ENCODE measurements at regions not wholly inside any gene's neighbourhood (a gene's known extent, or its start where the extent isn't known, plus 50 kb on each side); places are given as distances from the start of the nearest gene placed in this dataset.

DNA sequence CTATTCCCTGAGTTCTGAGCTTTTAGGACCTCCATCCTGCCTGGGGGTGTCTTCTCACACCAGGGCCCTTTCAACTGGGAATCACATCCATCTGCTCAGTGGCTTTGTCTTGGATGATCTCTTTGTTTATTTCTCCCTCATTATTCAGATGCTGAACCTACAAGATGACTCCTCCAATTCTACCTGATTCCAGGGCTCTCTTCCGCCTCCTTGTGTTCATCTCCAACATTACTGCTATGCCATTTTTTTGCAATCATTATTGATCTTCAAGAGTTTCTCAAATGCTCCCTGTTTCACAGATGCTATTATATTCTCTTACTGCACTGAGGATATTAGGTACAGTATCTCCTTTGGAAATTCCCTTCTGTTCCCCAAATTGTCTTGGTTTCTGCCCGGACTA is 307.7 kb downstream of the SHANK2 start:
- WGBS, 2 donors: 94 to 95% methylated on average over 2 of the region's 2 CpGs
- Histone ChIP-seq H3K4me1 (ENCODE audit: control insufficient read depth in 2 of 2, insufficient read depth in 2 of 2, low read length in 1 of 2) (peaks cover 0 to 2% of the 10 kb centered on the region in 2 donors), H3K4me3 (ENCODE audit: low read depth in 1 of 2, low read length in 2 of 2) (no peak overlapping the region), H3K27me3 (ENCODE audit: control insufficient read depth in 1 of 2, insufficient read depth in 2 of 2, low read length in 2 of 2) (no peaks in the 10 kb centered on the region), H3K9me3 (ENCODE audit: control insufficient read depth in 2 of 2, insufficient read depth in 1 of 2, low read depth in 1 of 2, low read length in 1 of 2) (peaks cover 12 to 26% of the 10 kb centered on the region in 2 donors), H3K27ac (ENCODE audit: low read depth in 2 of 2, low read length in 1 of 2) (no peak overlapping the region), H3K36me3 (ENCODE audit: control insufficient read depth in 2 of 2, insufficient read depth in 2 of 2, low read length in 1 of 2) (no peaks in the 10 kb centered on the region)

DNA sequence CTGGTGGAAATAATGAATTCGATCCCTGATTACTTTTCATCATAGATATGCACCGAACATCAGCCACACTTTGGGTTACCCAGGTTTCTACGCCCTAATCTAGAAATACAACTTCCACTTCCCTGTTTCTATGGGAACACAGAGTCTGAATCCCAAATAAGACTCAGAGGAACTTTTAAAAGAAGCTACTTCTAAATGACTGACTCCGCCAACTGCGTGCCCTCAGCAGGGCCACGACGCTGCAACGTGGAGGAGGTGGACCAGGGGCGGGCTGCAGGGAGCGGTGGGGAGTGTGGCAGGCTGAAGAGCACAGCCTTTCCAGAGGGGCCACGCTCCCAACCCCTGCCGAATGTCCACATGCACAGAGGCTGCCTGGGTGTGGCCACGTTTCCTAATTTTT is 304.0 kb downstream of the SHANK2 start:
- Histone ChIP-seq H3K4me1 (ENCODE audit: control insufficient read depth in 2 of 2, insufficient read depth in 2 of 2, low read length in 1 of 2) (peaks cover 0 to 2% of the 10 kb centered on the region in 2 donors), H3K9me3 (ENCODE audit: control insufficient read depth in 2 of 2, insufficient read depth in 1 of 2, low read depth in 1 of 2, low read length in 1 of 2) (peaks cover 3 to 9% of the 10 kb centered on the region in 2 donors), H3K27ac (ENCODE audit: low read depth in 2 of 2, low read length in 1 of 2) (no peak overlapping the region), H3K36me3 (ENCODE audit: control insufficient read depth in 2 of 2, insufficient read depth in 2 of 2, low read length in 1 of 2) (no peaks in the 10 kb centered on the region), H3K27me3 (ENCODE audit: control insufficient read depth in 1 of 2, insufficient read depth in 2 of 2, low read length in 2 of 2) (no peaks in the 10 kb centered on the region), H3K4me3 (ENCODE audit: low read depth in 1 of 2, low read length in 2 of 2) (no peak overlapping the region)
- WGBS, 2 donors: 85 to 87% methylated on average over 13 of the region's 13 CpGs

- Histone ChIP-seq H3K4me3 (ENCODE audit: low read depth in 1 of 2, low read length in 2 of 2) (no peak overlapping the region), H3K27me3 (ENCODE audit: control insufficient read depth in 1 of 2, insufficient read depth in 2 of 2, low read length in 2 of 2) (no peaks in the 10 kb centered on the region), H3K4me1 (ENCODE audit: control insufficient read depth in 2 of 2, insufficient read depth in 2 of 2, low read length in 1 of 2) (peaks cover 0 to 2% of the 10 kb centered on the region in 2 donors), H3K27ac (ENCODE audit: low read depth in 2 of 2, low read length in 1 of 2) (no peak overlapping the region), H3K36me3 (ENCODE audit: control insufficient read depth in 2 of 2, insufficient read depth in 2 of 2, low read length in 1 of 2) (no peaks in the 10 kb centered on the region), H3K9me3 (ENCODE audit: control insufficient read depth in 2 of 2, insufficient read depth in 1 of 2, low read depth in 1 of 2, low read length in 1 of 2) (peaks cover 0 to 8% of the 10 kb centered on the region in 2 donors)
- whole genome bisulfite sequencing, 2 donors: 36 to 50% methylated on average over 19 of the region's 19 CpGs
These were observed 303.4 kb downstream of the SHANK2 start for GRCh38 chr11:70948855-70949531.

- 84 to 88% methylated on average over 11 of the region's 11 CpGs for WGBS, 2 donors
- Histone ChIP-seq H3K9me3 (ENCODE audit: control insufficient read depth in 2 of 2, insufficient read depth in 1 of 2, low read depth in 1 of 2, low read length in 1 of 2) (no peaks in the 10 kb centered on the region), H3K4me3 (ENCODE audit: low read depth in 1 of 2, low read length in 2 of 2) (no peak overlapping the region), H3K27ac (ENCODE audit: low read depth in 2 of 2, low read length in 1 of 2) (no peak overlapping the region), H3K27me3 (ENCODE audit: control insufficient read depth in 1 of 2, insufficient read depth in 2 of 2, low read length in 2 of 2) (no peaks in the 10 kb centered on the region), H3K36me3 (ENCODE audit: control insufficient read depth in 2 of 2, insufficient read depth in 2 of 2, low read length in 1 of 2) (no peaks in the 10 kb centered on the region), H3K4me1 (ENCODE audit: control insufficient read depth in 2 of 2, insufficient read depth in 2 of 2, low read length in 1 of 2) (peaks cover 0 to 2% of the 10 kb centered on the region in 2 donors)
These were observed 301.1 kb downstream of the SHANK2 start for GRCh38 chr11:70951139-70951804.

- Histone ChIP-seq H3K9me3 (ENCODE audit: control insufficient read depth in 2 of 2, insufficient read depth in 1 of 2, low read depth in 1 of 2, low read length in 1 of 2) (no peaks in the 10 kb centered on the region), H3K4me1 (ENCODE audit: control insufficient read depth in 2 of 2, insufficient read depth in 2 of 2, low read length in 1 of 2) (peaks cover 0 to 2% of the 10 kb centered on the region in 2 donors), H3K4me3 (ENCODE audit: low read depth in 1 of 2, low read length in 2 of 2) (no peak overlapping the region), H3K36me3 (ENCODE audit: control insufficient read depth in 2 of 2, insufficient read depth in 2 of 2, low read length in 1 of 2) (no peaks in the 10 kb centered on the region), H3K27me3 (ENCODE audit: control insufficient read depth in 1 of 2, insufficient read depth in 2 of 2, low read length in 2 of 2) (no peaks in the 10 kb centered on the region), H3K27ac (ENCODE audit: low read depth in 2 of 2, low read length in 1 of 2) (no peak overlapping the region)
- WGBS, 2 donors: 40 to 60% methylated on average over 8 of the region's 8 CpGs
These were observed 300.2 kb downstream of the SHANK2 start for GRCh38 chr11:70952191-70952590.

- H3K9me3 ChIP-seq (ENCODE audit: control insufficient read depth in 2 of 2, insufficient read depth in 1 of 2, low read depth in 1 of 2, low read length in 1 of 2): no peaks in the 10 kb centered on the region
- WGBS, 2 donors: 70 to 75% methylated on average over 6 of the region's 6 CpGs
- no peaks in the 10 kb centered on the region for H3K4me1 ChIP-seq (ENCODE audit: control insufficient read depth in 2 of 2, insufficient read depth in 2 of 2, low read length in 1 of 2)
- no peak overlapping the region for H3K27ac ChIP-seq (ENCODE audit: low read depth in 2 of 2, low read length in 1 of 2)
- H3K36me3 ChIP-seq (ENCODE audit: control insufficient read depth in 2 of 2, insufficient read depth in 2 of 2, low read length in 1 of 2): no peaks in the 10 kb centered on the region
- H3K4me3 ChIP-seq (ENCODE audit: low read depth in 1 of 2, low read length in 2 of 2): no peak overlapping the region
- no peaks in the 10 kb centered on the region for H3K27me3 ChIP-seq (ENCODE audit: control insufficient read depth in 1 of 2, insufficient read depth in 2 of 2, low read length in 2 of 2)
These were observed 298.7 kb downstream of the SHANK2 start for GRCh38 chr11:70953720-70954119.

DNA sequence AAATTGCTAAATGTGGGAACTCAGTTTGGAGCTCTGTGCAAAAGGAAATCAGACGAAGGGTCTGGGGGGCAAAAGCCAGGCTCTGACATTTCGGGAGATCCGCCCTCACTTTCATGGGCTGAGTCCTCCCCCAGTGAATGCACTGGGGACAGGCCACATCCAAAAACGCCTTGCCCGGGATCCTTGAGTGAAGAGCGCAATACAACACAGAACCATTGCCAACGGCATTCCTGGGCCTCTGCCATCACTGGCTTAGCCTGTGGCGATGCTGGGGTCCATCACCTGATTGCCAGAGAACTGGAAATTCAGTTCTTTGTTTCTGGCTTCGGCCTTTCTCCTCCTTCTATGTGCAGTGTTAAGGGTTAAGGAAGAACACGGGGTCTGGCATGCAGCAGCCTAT is 297.9 kb downstream of the SHANK2 start:
- Histone ChIP-seq H3K27ac (ENCODE audit: low read depth in 2 of 2, low read length in 1 of 2) (no peak overlapping the region), H3K9me3 (ENCODE audit: control insufficient read depth in 2 of 2, insufficient read depth in 1 of 2, low read depth in 1 of 2, low read length in 1 of 2) (no peaks in the 10 kb centered on the region), H3K36me3 (ENCODE audit: control insufficient read depth in 2 of 2, insufficient read depth in 2 of 2, low read length in 1 of 2) (no peaks in the 10 kb centered on the region), H3K4me3 (ENCODE audit: low read depth in 1 of 2, low read length in 2 of 2) (no peak overlapping the region), H3K27me3 (ENCODE audit: control insufficient read depth in 1 of 2, insufficient read depth in 2 of 2, low read length in 2 of 2) (no peaks in the 10 kb centered on the region), H3K4me1 (ENCODE audit: control insufficient read depth in 2 of 2, insufficient read depth in 2 of 2, low read length in 1 of 2) (no peaks in the 10 kb centered on the region)
- WGBS, 2 donors: 76 to 83% methylated on average over 10 of the region's 10 CpGs

Data from esophagus (tissue), 2 donors.